Smooth muscle cell (in vitro differentiated cells): ENCODE measurements at regions not wholly inside any gene's neighbourhood (a gene's known extent, or its start where the extent isn't known, plus 50 kb on each side); places are given as distances from the start of the nearest gene placed in this dataset.

ENCODE experiments used
- DNase-seq: peaks from one replicate; lab custom pipeline; 2025; ENCODE audit not compliant: unreplicated experiment; lab: John Stamatoyannopoulos, UW
- H2AFZ ChIP-seq: fragments of 200-600 bp; sonication (generic); 2 replicates; pipeline ENCODE4 v1.6.0; 2016; ENCODE audit warnings: antibody characterized with exemption, low read depth, mild to moderate bottlenecking
- H3F3A ChIP-seq: fragments of 200-600 bp; sonication (generic); 2 replicates; pipeline ENCODE4 v1.6.0; 2017; ENCODE audit warnings: antibody characterized with exemption, low read depth
- H3K27ac ChIP-seq: fragments of 200-600 bp; sonication (generic); 2 replicates; pipeline ENCODE4 v1.5.1; 2016; ENCODE audit warnings: low read depth, mild to moderate bottlenecking
- H3K27me3 ChIP-seq: fragments of 200-600 bp; sonication (generic); 2 replicates; pipeline ENCODE4 v1.6.1; 2016; ENCODE audit warnings: low read depth, mild to moderate bottlenecking
- H3K36me3 ChIP-seq: fragments of 200-600 bp; sonication (generic); 2 replicates; pipeline ENCODE4 v1.5.1; 2016; ENCODE audit warnings: low read depth
- H3K4me1 ChIP-seq: fragments of 200-600 bp; sonication (generic); 2 replicates; pipeline ENCODE4 v1.5.1; 2016; ENCODE audit warnings: low read depth
- H3K4me2 ChIP-seq: fragments of 200-600 bp; sonication (generic); 2 replicates; pipeline ENCODE4 v1.6.0; 2016; ENCODE audit warnings: mild to moderate bottlenecking
- H3K4me3 ChIP-seq: fragments of 200-600 bp; sonication (generic); 2 replicates; pipeline ENCODE4 v1.5.1; 2016; ENCODE audit warnings: mild to moderate bottlenecking
- H3K79me2 ChIP-seq: fragments of 200-600 bp; sonication (generic); 2 replicates; pipeline ENCODE4 v1.6.0; 2016; ENCODE audit warnings: low read depth, mild to moderate bottlenecking
- H3K9ac ChIP-seq: fragments of 200-600 bp; sonication (generic); 2 replicates; pipeline ENCODE4 v1.6.0; 2016; ENCODE audit warnings: low read depth
- H3K9me3 ChIP-seq: fragments of 200-600 bp; sonication (generic); replicated peaks from 2 replicates; pipeline ENCODE4 v1.5.1; 2016; ENCODE audit warnings: low read depth
- H4K20me1 ChIP-seq: fragments of 200-600 bp; sonication (generic); 2 replicates; pipeline ENCODE4 v1.6.0; 2016; ENCODE audit warnings: low read depth
- WGBS: methylation state at CpG from one replicate; pipeline ENCODE4 v1.1.7; 2016; ENCODE audit warnings: low lambda C conversion rate; 5-methylcytosine and 5-hydroxymethylcytosine counted together
- TF ChIP-seq, protein P1 (sequence below): fragments of 200-600 bp; sonication (generic); IDR thresholded peaks from 2 replicates; pipeline ENCODE4 v1.5.1; 2017; ENCODE audit warnings: borderline replicate concordance, mild to moderate bottlenecking, antibody characterized with exemption; ENCODE audit not compliant: insufficient read depth, poor library complexity, severe bottlenecking

DNA sequence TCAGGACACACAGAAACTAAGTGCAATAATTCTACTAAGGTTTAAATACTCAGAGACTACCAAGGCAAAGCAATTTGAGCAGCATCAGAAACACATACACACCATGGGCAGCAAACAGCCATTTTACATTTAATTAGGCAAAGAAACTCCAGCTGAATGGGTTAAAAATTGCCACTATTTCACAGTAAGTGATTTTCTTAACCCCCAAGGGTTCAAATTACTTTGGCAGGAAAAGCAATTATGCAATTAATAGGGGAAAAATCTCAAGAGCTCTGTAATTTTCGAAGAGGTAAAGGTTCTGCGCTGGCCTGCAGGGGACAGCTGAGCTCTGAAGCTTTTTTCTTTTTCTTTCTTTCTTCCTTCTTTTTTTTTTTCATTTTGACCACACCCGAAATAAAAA is 206.2 kb upstream of the RRP15 start:
- WGBS = 86% methylated on average over 3 of the region's 3 CpGs
- TF ChIP-seq, protein P1, sequence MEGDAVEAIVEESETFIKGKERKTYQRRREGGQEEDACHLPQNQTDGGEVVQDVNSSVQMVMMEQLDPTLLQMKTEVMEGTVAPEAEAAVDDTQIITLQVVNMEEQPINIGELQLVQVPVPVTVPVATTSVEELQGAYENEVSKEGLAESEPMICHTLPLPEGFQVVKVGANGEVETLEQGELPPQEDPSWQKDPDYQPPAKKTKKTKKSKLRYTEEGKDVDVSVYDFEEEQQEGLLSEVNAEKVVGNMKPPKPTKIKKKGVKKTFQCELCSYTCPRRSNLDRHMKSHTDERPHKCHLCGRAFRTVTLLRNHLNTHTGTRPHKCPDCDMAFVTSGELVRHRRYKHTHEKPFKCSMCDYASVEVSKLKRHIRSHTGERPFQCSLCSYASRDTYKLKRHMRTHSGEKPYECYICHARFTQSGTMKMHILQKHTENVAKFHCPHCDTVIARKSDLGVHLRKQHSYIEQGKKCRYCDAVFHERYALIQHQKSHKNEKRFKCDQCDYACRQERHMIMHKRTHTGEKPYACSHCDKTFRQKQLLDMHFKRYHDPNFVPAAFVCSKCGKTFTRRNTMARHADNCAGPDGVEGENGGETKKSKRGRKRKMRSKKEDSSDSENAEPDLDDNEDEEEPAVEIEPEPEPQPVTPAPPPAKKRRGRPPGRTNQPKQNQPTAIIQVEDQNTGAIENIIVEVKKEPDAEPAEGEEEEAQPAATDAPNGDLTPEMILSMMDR = no peak
- no peak for DNase-seq

DNA sequence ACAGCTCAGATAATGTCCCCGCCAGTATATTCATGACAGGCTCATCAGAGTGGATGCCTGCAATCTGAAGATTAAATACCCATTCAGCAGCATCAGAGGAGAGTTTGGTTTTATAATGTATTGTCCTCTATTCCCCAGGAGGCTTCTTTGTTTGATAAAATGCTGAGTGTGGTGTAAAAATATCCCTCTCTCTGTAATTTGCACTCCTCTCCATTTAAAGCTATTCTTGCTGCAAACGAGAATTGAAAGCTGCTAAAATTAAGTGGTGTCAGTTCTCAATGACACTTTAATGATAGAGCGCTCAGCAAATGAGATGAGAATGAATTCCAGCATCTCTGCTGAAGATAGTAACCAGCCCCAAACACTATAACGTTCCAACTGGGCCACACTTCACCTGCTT is 205.7 kb upstream of the RRP15 start:
- H3K9ac ChIP-seq = no peak overlapping the region
- H3K27ac ChIP-seq = no peak overlapping the region
- TF ChIP-seq, protein P1 = no peak
- H3K4me1 ChIP-seq = no peaks in the 10 kb centered on the region
- H2AFZ ChIP-seq = no peak overlapping the region
- H3K79me2 ChIP-seq = no peaks in the 10 kb centered on the region
- DNase-seq = no peak
- WGBS = 71% methylated on average over 4 of the region's 4 CpGs
- no peaks in the 10 kb centered on the region for H3K9me3 ChIP-seq
- no peaks in the 10 kb centered on the region for H3K27me3 ChIP-seq
- no peaks in the 10 kb centered on the region for H3F3A ChIP-seq
- H3K4me2 ChIP-seq = no peak overlapping the region
- H3K36me3 ChIP-seq = no peaks in the 10 kb centered on the region
- no peak overlapping the region for H3K4me3 ChIP-seq
- no peaks in the 10 kb centered on the region for H4K20me1 ChIP-seq

More for the DNA sequence above, 206.2 kb upstream of the RRP15 start:
- H3F3A ChIP-seq = no peaks in the 10 kb centered on the region
- H3K4me2 ChIP-seq = no peak overlapping the region
- no peaks in the 10 kb centered on the region for H3K9me3 ChIP-seq
- no peaks in the 10 kb centered on the region for H3K79me2 ChIP-seq
- H3K27ac ChIP-seq = no peak overlapping the region
- no peak overlapping the region for H3K4me3 ChIP-seq
- no peaks in the 10 kb centered on the region for H3K27me3 ChIP-seq
- no peak overlapping the region for H3K9ac ChIP-seq
- no peaks in the 10 kb centered on the region for H3K36me3 ChIP-seq
- H4K20me1 ChIP-seq = no peaks in the 10 kb centered on the region
- H2AFZ ChIP-seq = no peak overlapping the region
- H3K4me1 ChIP-seq = no peaks in the 10 kb centered on the region

DNA sequence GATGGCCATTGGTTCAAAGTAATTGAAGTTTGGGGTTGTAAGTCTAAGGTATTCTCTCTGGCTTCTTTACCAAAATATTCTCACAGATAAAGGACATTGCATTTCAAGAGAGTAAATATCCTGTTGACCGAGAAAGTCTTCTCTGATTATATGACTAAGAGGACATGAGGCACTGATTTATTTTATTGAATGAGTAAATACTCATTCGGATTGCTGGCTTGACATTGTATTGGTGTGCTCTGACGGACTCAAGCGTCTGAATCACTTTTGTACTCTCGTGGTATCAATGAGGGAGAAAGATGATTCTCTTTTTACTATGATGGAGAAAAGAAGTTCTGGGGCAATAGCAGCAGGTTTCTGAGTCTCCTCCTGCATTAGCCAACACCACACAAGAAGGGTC is 205.3 kb upstream of the RRP15 start:
- Histone ChIP-seq H4K20me1 (no peaks in the 10 kb centered on the region), H3K4me1 (no peaks in the 10 kb centered on the region), H3K79me2 (no peaks in the 10 kb centered on the region), H3K9ac (no peak overlapping the region), H3F3A (no peaks in the 10 kb centered on the region), H2AFZ (no peak overlapping the region), H3K4me3 (no peak overlapping the region), H3K9me3 (no peaks in the 10 kb centered on the region), H3K36me3 (no peaks in the 10 kb centered on the region), H3K27ac (no peak overlapping the region), H3K27me3 (no peaks in the 10 kb centered on the region), H3K4me2 (no peak overlapping the region)
- 90% methylated on average over 5 of the region's 5 CpGs for WGBS
- TF ChIP-seq, protein P1 = no peak
- DNase-seq = no peak

DNA sequence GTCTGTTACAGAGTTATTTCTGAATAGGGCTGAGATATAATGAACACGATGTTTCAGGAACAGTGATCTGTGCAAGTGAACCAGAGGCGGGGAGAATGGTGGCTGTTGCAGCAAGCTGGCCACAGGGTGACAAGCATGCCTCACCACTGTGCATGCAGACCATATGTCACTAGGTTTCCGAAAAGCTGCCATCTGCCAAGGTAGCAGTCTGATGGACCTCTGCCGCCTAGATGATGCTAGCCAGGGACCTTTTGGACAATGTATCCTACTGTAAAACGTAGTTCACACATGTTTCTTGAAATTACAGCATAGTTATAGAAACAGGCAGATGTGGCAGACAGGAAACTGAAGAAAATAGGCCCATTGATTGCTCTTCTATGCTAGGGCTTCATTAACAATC is 204.2 kb upstream of the RRP15 start:
- TF ChIP-seq, protein P1 = no peak
- no peak overlapping the region for H3K4me2 ChIP-seq
- no peaks in the 10 kb centered on the region for H4K20me1 ChIP-seq
- H3K9ac ChIP-seq = no peak overlapping the region
- H3K27me3 ChIP-seq = no peaks in the 10 kb centered on the region
- H3K79me2 ChIP-seq = no peaks in the 10 kb centered on the region
- H3K9me3 ChIP-seq = no peaks in the 10 kb centered on the region
- no peaks in the 10 kb centered on the region for H3K4me1 ChIP-seq
- no peak overlapping the region for H3K27ac ChIP-seq
- H3K36me3 ChIP-seq = no peaks in the 10 kb centered on the region
- H2AFZ ChIP-seq = no peak overlapping the region
- 81% methylated on average over 5 of the region's 5 CpGs for WGBS
- no peak for DNase-seq
- no peak overlapping the region for H3K4me3 ChIP-seq
- H3F3A ChIP-seq = no peaks in the 10 kb centered on the region
